Epithelial cell of proximal tubule (primary cell): ENCODE measurements at regions not wholly inside any gene's neighbourhood (a gene's known extent, or its start where the extent isn't known, plus 50 kb on each side); places are given as distances from the start of the nearest gene placed in this dataset.

Source experiments
- DNase-seq: peaks from one replicate; pipeline ENCODE4 v3.0.0-alpha.2; 2011; ENCODE audit warnings: low read depth
- H3K4me3 ChIP-seq: 2 replicates; pipeline ENCODE4 v1.5.1; 2011; ENCODE audit warnings: low read depth, mild to moderate bottlenecking, low read length
- CTCF ChIP-seq: conservative IDR thresholded peaks from 2 replicates; pipeline ENCODE4 v1.5.1; 2012; ENCODE audit warnings: low read depth, mild to moderate bottlenecking, low read length

DNA sequence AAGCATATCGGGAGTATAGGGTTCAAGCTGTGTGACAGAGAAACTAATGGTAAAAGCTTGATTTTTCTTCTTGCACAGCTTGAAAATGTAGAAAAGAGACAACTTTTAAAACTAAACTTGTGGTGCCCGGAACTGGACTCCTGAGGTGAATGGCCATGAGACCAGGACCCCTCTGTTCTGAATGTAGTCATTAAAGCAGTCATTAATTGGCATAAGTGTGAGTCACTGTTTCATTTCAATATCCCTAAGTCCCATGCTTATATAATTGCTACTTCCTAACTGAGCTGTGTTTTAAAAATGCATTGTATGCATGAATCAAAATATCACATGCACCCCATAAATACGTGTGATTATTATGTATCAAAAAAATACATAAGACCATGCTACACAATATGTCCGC lies 463.1 kb upstream of the DYNLRB2 start:
- no peak for DNase-seq
- no peak for TF ChIP-seq CTCF
- no peak overlapping the region for H3K4me3 ChIP-seq

- DNase-seq = no peak
- no peak overlapping the region for H3K4me3 ChIP-seq
- TF ChIP-seq CTCF = no peak
Observed at GRCh38 chr16:80074329-80074728, 466.5 kb upstream of the DYNLRB2 start.

GRCh38 chr16:80071964-80072456 lies 468.8 kb upstream of the DYNLRB2 start:
- DNase-seq = no peak
- TF ChIP-seq CTCF = no peak
- no peak overlapping the region for H3K4me3 ChIP-seq

DNA sequence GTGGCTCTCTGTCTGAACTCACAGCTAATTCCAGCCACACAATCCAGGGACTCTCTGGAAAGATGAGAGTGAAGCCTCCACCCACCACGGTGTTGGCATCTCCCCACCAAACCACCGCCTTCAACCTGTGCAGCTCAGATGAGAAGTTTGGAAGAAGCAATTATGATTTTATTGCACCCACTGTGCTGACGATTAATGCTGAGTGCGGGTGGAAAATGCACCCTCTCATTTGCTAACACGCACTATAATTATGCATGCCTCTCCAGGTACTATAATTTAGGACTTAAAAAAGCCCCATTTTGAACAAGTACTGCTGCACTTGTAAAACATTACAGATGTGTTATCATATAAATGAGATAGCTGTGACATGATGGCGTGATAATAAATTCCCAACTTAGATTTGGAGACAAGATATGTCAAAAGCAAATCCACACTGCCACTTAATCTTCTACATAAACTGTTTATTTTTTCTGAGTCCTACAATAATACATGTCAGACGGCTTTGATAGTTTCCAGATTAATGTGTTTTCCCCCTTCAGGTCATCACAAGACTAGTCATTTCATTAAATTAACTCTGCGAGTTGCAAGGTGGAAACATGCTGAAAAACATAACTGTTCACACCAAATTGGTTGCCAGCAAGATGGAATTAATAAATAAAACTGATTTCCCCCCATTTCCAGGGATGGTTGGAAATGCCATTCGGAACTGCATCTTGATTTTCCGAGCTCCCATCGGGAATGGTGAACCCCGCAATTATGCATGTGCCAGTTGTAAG lies 466.5 kb upstream of the MAF start:
- TF ChIP-seq CTCF = no peak
- no peak for DNase-seq
- no peak overlapping the region for H3K4me3 ChIP-seq

DNA sequence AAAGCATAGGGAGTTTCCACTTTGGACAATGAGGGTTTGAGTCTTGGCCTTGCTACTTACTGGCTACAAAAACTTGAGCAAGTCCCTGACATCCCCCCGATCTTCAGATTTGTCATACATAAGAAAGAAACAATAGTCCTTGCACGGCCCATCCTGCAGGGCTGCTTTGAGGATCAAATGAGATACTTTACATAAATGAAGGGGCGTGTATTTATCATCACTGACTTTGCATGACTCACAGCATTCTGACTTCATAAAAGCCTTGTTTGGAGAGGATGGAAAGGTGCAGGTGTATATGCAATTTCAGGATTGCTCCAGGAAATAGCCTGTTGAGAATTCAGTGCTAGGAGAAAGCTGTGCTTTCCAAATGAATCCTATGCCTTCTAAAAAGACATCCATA lies 465.0 kb upstream of the MAF start:
- TF ChIP-seq CTCF = no peak
- H3K4me3 ChIP-seq = no peak overlapping the region
- DNase-seq = no peak

DNA sequence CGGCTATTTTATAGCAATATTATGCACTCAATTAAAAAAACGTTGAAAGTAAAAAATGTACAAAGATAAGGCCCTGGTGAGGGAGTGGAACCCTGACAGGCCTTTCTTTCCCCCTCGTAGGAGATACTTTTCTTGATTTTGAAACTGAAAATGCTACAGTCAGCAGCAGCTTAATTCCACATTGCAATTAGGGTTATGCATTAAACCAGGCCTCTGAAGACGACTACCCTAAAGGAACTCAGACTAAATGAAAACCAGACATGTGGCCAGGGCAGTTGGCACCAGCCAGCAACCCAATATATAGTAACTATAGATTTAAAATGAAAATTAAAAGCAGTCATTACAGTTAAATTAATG lies 463.2 kb upstream of the MAF start:
- H3K4me3 ChIP-seq = no peak overlapping the region
- TF ChIP-seq CTCF = no peak
- no peak for DNase-seq

DNA sequence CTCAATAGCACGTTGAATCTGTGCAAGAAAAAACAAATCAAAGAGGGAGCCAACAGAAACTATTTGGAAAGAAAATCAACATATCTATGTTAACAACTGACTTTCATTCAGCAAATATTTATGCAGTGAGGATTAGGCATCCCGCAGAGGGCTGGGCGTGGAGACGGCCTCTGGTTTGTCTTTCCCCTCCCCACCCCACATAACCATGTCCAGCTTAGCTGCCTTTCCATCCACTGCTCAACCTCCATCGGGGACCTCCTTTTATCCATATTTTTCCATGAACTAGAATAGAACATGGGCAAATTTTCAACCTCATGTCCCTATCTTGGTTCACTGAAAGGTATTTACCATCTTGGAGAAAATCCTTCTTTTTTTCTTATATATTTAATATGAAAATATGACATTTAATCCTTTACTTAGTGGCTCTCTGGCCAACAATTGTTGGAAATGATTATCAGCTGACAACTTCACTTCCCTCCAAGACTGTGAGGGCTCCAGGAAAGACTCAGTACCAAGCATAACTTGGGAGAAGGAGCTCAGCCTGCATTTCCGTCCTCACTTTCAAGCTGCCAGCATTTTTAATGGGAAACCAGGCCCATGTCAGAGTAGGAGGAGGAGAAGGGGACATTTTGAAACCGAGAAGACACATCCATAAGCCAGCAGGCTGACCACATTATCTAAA lies 462.6 kb upstream of the MAF start:
- no peak overlapping the region for H3K4me3 ChIP-seq
- no peak for DNase-seq
- no peak for TF ChIP-seq CTCF
